ENCODE measurements at regions not wholly inside any gene's neighbourhood (a gene's known extent, or its start where the extent isn't known, plus 50 kb on each side); places are given as distances from the start of the nearest gene placed in this dataset.

- no peak for TF ChIP-seq POLR2A (IDR thresholded peaks at IDR 0.05; ENCODE audit: extremely low read depth, insufficient read length)
- TF ChIP-seq MAX (IDR thresholded peaks at IDR 0.05; ENCODE audit: low read depth, low read length), result no peak
- TF ChIP-seq CTCF (IDR thresholded peaks at IDR 0.05; ENCODE audit: low read depth, low read length), result no peak
- no peak for TF ChIP-seq MYC (IDR thresholded peaks at IDR 0.05; ENCODE audit: low read depth, low read length)
- DNase-seq (ENCODE audit: low read depth), result no peak
- no peak overlapping the region for H3K4me3 ChIP-seq (ENCODE audit: low read depth, low read length)
Observed at GRCh38 chr1:175822580-175822979, 79.2 kb upstream of the TNR start.

- TF ChIP-seq POLR2A (IDR thresholded peaks at IDR 0.05; ENCODE audit: extremely low read depth, insufficient read length) (no peak), CTCF (IDR thresholded peaks at IDR 0.05; ENCODE audit: low read depth, low read length) (no peak), MAX (IDR thresholded peaks at IDR 0.05; ENCODE audit: low read depth, low read length) (no peak), MYC (IDR thresholded peaks at IDR 0.05; ENCODE audit: low read depth, low read length) (no peak)
- H3K4me3 ChIP-seq (ENCODE audit: low read depth, low read length), result no peak overlapping the region
- DNase-seq (ENCODE audit: low read depth), result no peak
Observed at GRCh38 chr1:175820456-175821025, 77.1 kb upstream of the TNR start.

GRCh38 chr1:175818929-175819328 is 75.5 kb upstream of the TNR start:
- H3K4me3 ChIP-seq (ENCODE audit: low read depth, low read length), result no peak overlapping the region
- TF ChIP-seq POLR2A (IDR thresholded peaks at IDR 0.05; ENCODE audit: extremely low read depth, insufficient read length), result no peak
- no peak for TF ChIP-seq MYC (IDR thresholded peaks at IDR 0.05; ENCODE audit: low read depth, low read length)
- TF ChIP-seq CTCF (IDR thresholded peaks at IDR 0.05; ENCODE audit: low read depth, low read length), result no peak
- TF ChIP-seq MAX (IDR thresholded peaks at IDR 0.05; ENCODE audit: low read depth, low read length), result no peak
- no peak for DNase-seq (ENCODE audit: low read depth)

- DNase-seq (ENCODE audit: low read depth), result no peak
- no peak overlapping the region for H3K4me3 ChIP-seq (ENCODE audit: low read depth, low read length)
- TF ChIP-seq CTCF (IDR thresholded peaks at IDR 0.05; ENCODE audit: low read depth, low read length), result no peak
- TF ChIP-seq MAX (IDR thresholded peaks at IDR 0.05; ENCODE audit: low read depth, low read length), result no peak
- TF ChIP-seq POLR2A (IDR thresholded peaks at IDR 0.05; ENCODE audit: extremely low read depth, insufficient read length), result no peak
- no peak for TF ChIP-seq MYC (IDR thresholded peaks at IDR 0.05; ENCODE audit: low read depth, low read length)
Observed at GRCh38 chr1:175817445-175817844, 74.0 kb upstream of the TNR start.

GRCh38 chr1:175814885-175815284 is 71.5 kb upstream of the TNR start:
- TF ChIP-seq MAX (IDR thresholded peaks at IDR 0.05; ENCODE audit: low read depth, low read length) (no peak), MYC (IDR thresholded peaks at IDR 0.05; ENCODE audit: low read depth, low read length) (no peak), POLR2A (IDR thresholded peaks at IDR 0.05; ENCODE audit: extremely low read depth, insufficient read length) (no peak), CTCF (IDR thresholded peaks at IDR 0.05; ENCODE audit: low read depth, low read length) (no peak)
- H3K4me3 ChIP-seq (ENCODE audit: low read depth, low read length), result no peak overlapping the region
- DNase-seq (ENCODE audit: low read depth), result no peak

Measured in NB4 (cell line).